ENCODE measurements at regions not wholly inside any gene's neighbourhood (a gene's known extent, or its start where the extent isn't known, plus 50 kb on each side); places are given as distances from the start of the nearest gene placed in this dataset.

DNA sequence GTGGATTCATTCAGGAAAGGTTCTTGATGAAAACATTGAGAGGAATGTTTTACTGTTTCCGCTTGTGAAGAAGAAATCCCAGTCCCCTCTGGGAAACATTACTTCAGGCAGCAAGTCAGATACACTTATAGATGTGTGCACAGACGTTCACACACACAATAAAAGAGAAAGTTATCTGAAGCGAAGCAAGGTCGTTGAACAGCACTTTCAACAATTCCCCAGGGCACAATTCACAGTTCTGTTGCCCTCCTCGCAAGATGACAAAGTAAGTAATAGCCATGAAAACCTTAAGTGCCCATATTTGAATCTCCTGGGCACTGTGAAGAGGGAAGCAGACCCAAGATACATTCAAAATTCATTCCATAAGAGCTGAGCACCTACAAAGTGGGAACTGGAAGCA, 156.6 kb upstream of the CAND1 start:
- ChIA-PET CTCF (no interaction called here), POLR2A (no interaction called here)
- H3K27ac ChIP-seq (ENCODE audit: low read depth in 1 of 2, low read length in 2 of 2) = no peak overlapping the region
- H3K9me3 ChIP-seq (ENCODE audit: control insufficient read depth in 1 of 2, insufficient read depth in 1 of 2, low read length in 2 of 2) = peaks cover 0 to 4% of the 10 kb centered on the region in 2 experiments
- H3K4me3 ChIP-seq (ENCODE audit: low read length) = no peak overlapping the region
- DNase-seq (no peak), ATAC-seq (ENCODE audit: poor library complexity) (no peak)
- intact Hi-C loops (cut with DNase I, micrococcal nuclease) = no loop called here
- H3K27me3 Mint-ChIP-seq = peaks cover 15% of the 10 kb centered on the region
- H3K36me3 ChIP-seq (ENCODE audit: insufficient read depth, low read length) = no peaks in the 10 kb centered on the region
- H3K4me1 ChIP-seq (ENCODE audit: insufficient read depth, low read length) = no peaks in the 10 kb centered on the region
- no peak overlapping the region for H3K27ac Mint-ChIP-seq
- no peaks in the 10 kb centered on the region for H3K36me3 Mint-ChIP-seq (ENCODE audit: low read depth)
- H3K4me3 Mint-ChIP-seq = no peak overlapping the region
- TF ChIP-seq, protein P1, sequence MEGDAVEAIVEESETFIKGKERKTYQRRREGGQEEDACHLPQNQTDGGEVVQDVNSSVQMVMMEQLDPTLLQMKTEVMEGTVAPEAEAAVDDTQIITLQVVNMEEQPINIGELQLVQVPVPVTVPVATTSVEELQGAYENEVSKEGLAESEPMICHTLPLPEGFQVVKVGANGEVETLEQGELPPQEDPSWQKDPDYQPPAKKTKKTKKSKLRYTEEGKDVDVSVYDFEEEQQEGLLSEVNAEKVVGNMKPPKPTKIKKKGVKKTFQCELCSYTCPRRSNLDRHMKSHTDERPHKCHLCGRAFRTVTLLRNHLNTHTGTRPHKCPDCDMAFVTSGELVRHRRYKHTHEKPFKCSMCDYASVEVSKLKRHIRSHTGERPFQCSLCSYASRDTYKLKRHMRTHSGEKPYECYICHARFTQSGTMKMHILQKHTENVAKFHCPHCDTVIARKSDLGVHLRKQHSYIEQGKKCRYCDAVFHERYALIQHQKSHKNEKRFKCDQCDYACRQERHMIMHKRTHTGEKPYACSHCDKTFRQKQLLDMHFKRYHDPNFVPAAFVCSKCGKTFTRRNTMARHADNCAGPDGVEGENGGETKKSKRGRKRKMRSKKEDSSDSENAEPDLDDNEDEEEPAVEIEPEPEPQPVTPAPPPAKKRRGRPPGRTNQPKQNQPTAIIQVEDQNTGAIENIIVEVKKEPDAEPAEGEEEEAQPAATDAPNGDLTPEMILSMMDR (IDR thresholded peaks at IDR 0.05) = no peak
- peaks cover 4 to 6% of the 10 kb centered on the region in 2 experiments for H3K27me3 ChIP-seq (ENCODE audit: control insufficient read depth in 1 of 2, insufficient read depth in 2 of 2, low read length in 2 of 2)
- H3K4me1 Mint-ChIP-seq (ENCODE audit: low read depth) = no peaks in the 10 kb centered on the region
- peaks cover 2% of the 10 kb centered on the region for H3K9me3 Mint-ChIP-seq

DNA sequence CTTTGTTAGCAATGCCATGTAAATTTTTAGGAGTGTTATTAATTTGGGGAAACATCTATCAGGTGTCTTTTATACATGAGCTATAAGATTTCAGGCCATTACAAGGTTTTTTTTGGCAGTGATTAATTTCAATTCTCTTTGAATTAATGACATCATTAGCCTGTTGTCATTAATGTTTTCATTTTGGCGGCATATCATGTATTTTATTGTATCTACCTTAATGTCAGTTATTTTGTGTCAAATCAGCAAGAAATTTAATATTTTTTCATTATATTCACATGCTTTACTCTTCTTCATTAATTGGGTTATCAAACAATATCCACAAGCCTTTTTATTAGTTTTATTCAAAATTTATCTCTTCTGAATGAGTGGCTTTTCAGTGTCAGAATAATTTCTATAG, 153.0 kb upstream of the CAND1 start:
- no peaks in the 10 kb centered on the region for H3K4me1 ChIP-seq (ENCODE audit: insufficient read depth, low read length)
- peaks cover 23% of the 10 kb centered on the region for H3K27me3 Mint-ChIP-seq
- no peaks in the 10 kb centered on the region for H3K9me3 Mint-ChIP-seq
- no peaks in the 10 kb centered on the region for H3K27me3 ChIP-seq (ENCODE audit: control insufficient read depth in 1 of 2, insufficient read depth in 2 of 2, low read length in 2 of 2)
- H3K27ac Mint-ChIP-seq = no peak overlapping the region
- TF ChIP-seq, protein P1 (IDR thresholded peaks at IDR 0.05) = no peak
- H3K36me3 ChIP-seq (ENCODE audit: insufficient read depth, low read length) = no peaks in the 10 kb centered on the region
- POLR2A ChIA-PET = interaction anchor here (0.6 kb wide), 1 partner anchor 368 kb away, joined by 3 read pairs; no protein-coding TSS in a partner anchor
- H3K4me1 Mint-ChIP-seq (ENCODE audit: low read depth) = no peaks in the 10 kb centered on the region
- intact Hi-C loops (cut with DNase I, micrococcal nuclease) = no loop called here
- H3K4me3 Mint-ChIP-seq = no peak overlapping the region
- ATAC-seq (ENCODE audit: poor library complexity) = no peak
- DNase-seq = no peak
- no peaks in the 10 kb centered on the region for H3K9me3 ChIP-seq (ENCODE audit: control insufficient read depth in 1 of 2, insufficient read depth in 1 of 2, low read length in 2 of 2)
- H3K36me3 Mint-ChIP-seq (ENCODE audit: low read depth) = no peaks in the 10 kb centered on the region
- CTCF ChIA-PET = no interaction called here
- H3K4me3 ChIP-seq (ENCODE audit: low read length) = no peak overlapping the region
- no peak overlapping the region for H3K27ac ChIP-seq (ENCODE audit: low read depth in 1 of 2, low read length in 2 of 2)

DNA sequence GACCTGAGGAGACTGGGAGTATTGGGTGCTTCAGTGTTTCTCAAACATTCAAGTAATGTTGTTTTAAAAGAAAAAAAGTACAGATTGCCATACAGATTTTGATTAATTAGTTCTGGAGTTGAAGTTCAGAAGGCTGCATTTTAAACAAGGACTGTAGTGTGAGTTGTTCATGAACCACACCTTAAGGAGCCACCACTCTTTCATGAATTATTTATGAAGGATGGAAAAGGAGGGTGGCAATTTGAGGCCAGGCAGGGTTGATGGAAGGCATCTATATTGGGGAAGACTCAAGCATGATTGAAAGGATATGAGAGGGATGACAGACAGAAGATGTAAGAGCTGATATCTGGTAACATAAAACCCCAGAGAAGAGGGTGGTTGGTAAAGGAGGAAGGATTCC, 146.6 kb upstream of the CAND1 start:
- Histone ChIP-seq H3K36me3 (ENCODE audit: insufficient read depth, low read length) (no peaks in the 10 kb centered on the region), H3K4me3 (ENCODE audit: low read length) (no peak overlapping the region), H3K27me3 (ENCODE audit: control insufficient read depth in 1 of 2, insufficient read depth in 2 of 2, low read length in 2 of 2) (no peaks in the 10 kb centered on the region), H3K9me3 (ENCODE audit: control insufficient read depth in 1 of 2, insufficient read depth in 1 of 2, low read length in 2 of 2) (no peaks in the 10 kb centered on the region), H3K27ac (ENCODE audit: low read depth in 1 of 2, low read length in 2 of 2) (no peak overlapping the region), H3K4me1 (ENCODE audit: insufficient read depth, low read length) (no peaks in the 10 kb centered on the region)
- TF ChIP-seq, protein P1 (IDR thresholded peaks at IDR 0.05) = no peak
- ATAC-seq (ENCODE audit: poor library complexity) = no peak
- ChIA-PET POLR2A (no interaction called here), CTCF (no interaction called here)
- Mint-ChIP-seq H3K36me3 (ENCODE audit: low read depth) (no peaks in the 10 kb centered on the region), H3K4me3 (no peak overlapping the region), H3K27ac (no peak overlapping the region), H3K27me3 (peaks cover 12% of the 10 kb centered on the region), H3K4me1 (ENCODE audit: low read depth) (no peaks in the 10 kb centered on the region), H3K9me3 (no peaks in the 10 kb centered on the region)
- intact Hi-C loops (cut with DNase I, micrococcal nuclease) = no loop called here
- DNase-seq = no peak
